GM18867 (cell line): ENCODE measurements at regions not wholly inside any gene's neighbourhood (a gene's known extent, or its start where the extent isn't known, plus 50 kb on each side); places are given as distances from the start of the nearest gene placed in this dataset.
A peak's percentile ranks its signal among the peaks of the same experiment; 100 is the strongest.

Experiments
- ATAC-seq: cut with Tn5 transposase; IDR thresholded peaks from one replicate; pipeline ENCODE4 v1.9.1; 2021; ENCODE audit warnings: mild to moderate bottlenecking, moderate library complexity; ENCODE audit not compliant: unreplicated experiment

DNA sequence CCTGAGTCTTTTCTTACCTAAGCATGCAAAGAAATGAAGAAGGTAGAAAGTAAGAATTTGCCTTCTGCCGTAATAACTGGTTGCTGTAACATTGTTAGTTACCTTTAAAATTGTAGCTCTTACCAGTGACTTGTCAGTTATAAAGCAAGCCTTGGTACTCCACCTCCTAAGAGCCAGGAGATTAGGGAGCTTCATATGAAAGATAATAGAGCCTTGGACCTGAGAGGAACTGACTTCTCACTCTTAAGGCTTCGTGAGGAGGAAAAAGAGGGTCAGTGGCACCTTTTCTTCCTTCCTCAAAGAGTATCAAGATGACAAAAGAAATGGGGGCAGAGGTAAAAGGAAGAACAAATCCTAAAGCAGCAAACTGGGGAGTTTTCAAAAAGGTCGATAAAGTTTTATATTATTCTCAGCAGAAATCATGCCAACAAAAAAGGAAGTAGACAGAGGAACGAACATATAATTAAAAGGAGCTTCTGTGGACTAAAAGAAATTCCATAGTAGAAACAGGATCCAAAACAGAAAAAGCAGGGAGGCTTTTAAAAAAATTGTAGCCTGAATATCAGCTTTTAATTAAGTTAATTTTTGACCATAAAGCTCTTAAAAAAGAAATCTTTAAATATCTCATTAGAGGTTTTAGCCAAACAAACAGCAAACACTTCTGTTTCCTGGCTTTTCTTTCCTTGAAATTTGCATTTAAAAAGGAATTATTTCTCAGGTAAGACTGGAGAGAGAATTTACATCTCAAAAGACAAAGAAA lies 847.1 kb upstream of the ALCAM start:
- ATAC-seq = no peak

DNA sequence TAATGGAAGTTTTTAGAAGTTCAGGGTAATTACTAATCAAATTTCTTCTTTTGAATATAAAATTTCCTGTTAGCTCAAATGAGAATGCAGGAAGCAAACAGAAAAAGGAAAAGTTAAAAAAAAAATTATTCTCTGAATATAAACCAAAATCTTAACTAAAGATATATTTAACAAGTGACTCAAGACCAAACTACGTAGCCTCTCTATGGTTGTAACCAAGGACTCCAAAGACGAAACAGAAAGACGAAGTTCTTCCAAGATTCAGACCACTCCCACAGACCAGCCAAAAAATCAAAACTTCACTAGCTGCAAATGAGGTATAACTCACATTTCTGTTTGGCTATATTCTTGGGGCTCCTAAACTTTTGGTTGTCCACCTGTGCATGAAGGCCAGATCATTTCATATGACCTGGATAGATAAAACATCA lies 846.5 kb upstream of the ALCAM start:
- peak; percentile 55 for ATAC-seq

GRCh38 chr3:104521606-104522336 lies 844.9 kb upstream of the ALCAM start:
- peak; percentile 54 for ATAC-seq

- ATAC-seq = peak; percentile 40
These were observed 843.6 kb upstream of the ALCAM start for GRCh38 chr3:104523136-104523535.

- peak; percentile 86 for ATAC-seq
These were observed 839.8 kb upstream of the ALCAM start for GRCh38 chr3:104526901-104527401.

- ATAC-seq = no peak
These were observed 835.8 kb upstream of the ALCAM start for GRCh38 chr3:104530934-104531333.

- ATAC-seq = peak; percentile 68
These were observed 830.0 kb upstream of the ALCAM start for GRCh38 chr3:104536715-104537114.

GRCh38 chr3:104537323-104537722 lies 829.4 kb upstream of the ALCAM start:
- ATAC-seq = no peak

DNA sequence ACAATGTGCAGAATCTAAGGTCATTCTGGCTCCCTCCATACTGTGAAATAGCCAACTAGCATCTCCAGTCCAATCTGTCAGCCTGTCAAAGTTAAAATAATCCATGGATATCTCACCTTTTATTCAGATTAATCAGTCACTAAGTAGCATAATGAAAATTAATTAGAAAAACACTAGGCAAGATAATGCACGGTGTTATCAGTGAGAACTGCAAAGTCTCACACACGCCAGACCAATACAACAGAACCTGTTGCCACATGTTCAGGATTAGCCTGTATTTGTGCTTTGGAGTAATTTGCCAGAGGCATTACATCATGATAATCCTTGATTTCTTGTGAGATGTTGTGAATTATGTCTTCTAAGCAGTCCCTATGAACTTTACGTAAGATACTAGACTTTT lies 820.4 kb upstream of the ALCAM start:
- no peak for ATAC-seq

DNA sequence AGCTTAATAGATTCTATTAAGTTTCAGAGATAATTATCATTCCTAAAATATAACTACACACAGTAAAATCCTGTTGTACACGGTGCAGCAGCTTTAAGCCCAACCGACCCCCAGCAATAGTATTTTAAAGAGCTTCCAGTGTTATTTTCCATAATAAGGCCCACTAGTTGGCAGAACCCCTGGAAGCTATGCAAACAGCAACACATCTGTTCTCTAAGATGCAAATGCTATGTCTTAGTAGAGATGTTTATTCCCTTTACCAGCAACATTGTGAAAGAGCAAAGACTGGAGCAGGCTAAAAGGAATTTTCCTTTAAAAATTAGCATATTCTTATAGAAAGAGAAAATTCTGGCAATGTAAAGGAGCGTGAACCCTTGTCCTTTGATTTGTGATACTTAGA lies 819.7 kb upstream of the ALCAM start:
- no peak for ATAC-seq

- ATAC-seq = no peak
These were observed 818.3 kb upstream of the ALCAM start for GRCh38 chr3:104548401-104548800.

DNA sequence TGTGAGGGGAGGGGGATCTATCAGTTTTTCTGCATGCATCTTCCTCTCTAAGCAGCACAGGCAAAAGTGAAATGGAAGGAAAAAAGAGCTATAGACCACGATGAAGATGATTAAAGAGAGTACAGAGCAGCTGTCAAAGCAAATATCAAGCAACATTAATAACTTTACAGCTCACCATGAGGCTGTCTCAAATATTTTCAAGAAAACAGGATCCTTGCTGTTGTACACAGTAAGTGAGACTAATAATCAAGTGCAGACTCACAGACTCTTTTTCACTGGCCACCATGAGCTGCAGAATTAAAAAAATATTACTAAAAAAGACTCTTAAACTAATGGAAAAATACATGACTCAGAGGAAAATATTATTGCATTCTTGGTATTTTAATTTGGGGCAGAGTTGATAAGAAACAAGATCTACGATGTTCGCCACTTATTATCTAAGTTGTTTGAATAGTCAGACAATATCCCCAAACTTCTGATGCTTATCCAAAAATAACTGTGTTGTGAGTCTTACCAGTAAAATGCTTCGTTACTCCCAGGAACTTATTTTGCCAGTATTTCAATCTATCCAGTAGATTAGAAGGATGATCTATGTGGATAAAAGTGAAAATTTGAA lies 817.5 kb upstream of the ALCAM start:
- no peak for ATAC-seq

- ATAC-seq = no peak
These were observed 813.6 kb upstream of the ALCAM start for GRCh38 chr3:104553121-104553520.

DNA sequence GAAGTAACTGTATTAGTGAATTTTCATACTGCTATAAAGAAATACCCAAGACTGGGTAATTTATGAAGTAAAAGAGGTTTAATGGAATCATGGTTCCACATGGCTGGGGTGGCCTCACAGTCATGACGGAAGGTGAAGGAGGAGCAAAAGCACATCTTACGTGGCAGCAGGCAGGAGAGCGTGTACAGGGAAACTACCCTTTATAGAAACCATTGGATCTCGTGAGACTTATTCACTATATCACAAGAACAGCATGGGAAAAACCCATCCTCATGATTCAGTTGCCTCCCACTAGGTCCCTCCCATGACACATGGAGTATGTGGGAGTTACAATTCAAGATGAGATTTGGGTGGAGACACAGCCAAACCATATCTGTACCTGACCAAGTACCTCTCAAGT lies 812.3 kb upstream of the ALCAM start:
- ATAC-seq = no peak

DNA sequence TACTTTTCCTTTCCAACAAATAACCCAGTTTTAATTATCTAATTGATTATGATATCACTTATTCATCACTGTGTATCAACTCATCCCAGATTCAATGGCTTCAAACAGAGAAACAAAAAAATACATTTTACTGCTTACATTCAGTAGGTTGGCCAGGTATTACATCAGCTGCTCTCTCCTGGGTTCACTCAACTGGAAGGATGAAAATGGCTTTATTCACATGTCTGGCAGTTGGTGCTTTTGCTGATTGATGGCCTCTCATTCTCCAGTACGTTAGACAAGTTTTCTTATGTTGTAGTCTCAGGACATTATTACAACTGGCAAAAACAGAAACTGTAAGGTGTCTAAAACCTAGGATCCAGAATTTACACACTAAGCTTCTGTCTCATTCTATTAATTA lies 811.0 kb upstream of the ALCAM start:
- ATAC-seq = no peak

DNA sequence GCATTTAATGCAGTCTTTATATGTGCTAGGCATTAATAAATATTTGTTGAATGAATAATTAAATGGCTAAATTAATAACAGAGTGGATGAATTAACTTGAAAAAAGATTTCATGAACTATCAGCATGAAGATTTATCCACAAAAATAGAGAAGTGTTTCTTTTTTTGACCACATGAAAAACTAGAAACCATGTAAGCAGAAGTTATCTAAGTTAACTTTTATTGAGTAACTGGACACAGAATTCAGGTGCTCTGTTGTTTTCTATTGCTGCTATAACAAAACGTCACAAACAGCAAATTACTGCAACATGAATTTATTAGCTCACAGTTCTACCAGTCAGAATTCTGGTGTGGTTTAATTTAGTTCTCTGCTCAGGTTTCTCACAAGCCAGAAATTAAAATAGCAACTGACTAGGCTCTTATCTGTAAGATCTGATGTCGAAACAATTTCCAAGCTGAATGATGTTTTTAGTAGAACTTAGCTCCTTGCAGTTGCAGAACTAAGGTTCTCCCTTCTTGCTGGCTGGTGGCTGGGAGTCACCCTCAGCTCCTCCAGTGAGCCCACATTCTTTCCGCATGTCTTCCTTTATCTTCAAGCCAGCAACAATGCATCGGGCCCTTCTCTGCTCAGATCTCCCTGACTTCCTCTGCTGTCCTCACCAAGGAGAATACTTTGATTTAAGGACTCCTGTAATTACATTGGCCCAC lies 810.2 kb upstream of the ALCAM start:
- no peak for ATAC-seq

GRCh38 chr3:104561324-104561723 lies 805.4 kb upstream of the ALCAM start:
- peak; percentile 63 for ATAC-seq

DNA sequence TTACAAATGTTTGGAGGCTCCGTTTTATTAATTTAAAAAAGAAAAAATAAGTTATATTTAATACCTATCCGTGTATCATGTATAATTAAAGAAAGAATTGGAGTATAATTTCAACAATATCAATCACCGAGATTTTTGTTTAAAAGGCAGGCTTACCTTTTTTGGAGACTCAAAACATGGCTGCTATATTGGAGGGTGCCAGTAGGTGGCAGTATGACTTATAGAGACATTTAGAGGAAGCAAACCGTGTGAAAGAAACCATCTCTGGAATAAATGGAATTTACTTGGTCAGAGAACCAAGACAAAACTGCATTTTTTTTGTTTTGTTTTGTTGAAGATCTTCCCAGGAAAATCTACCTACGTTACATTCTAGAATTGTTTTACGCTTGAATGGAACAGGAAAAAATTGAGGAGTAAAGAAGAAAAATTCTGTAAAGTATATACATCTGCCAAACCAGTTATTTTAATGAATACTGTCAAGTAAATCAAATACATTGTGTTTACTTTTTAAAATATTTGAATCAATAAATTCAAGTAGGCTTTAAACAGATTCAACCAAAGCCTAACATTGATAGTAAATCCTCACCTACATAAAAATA lies 802.6 kb upstream of the ALCAM start:
- no peak for ATAC-seq

GRCh38 chr3:104566054-104566453 lies 800.7 kb upstream of the ALCAM start:
- ATAC-seq = no peak

- ATAC-seq = no peak
These were observed 791.1 kb upstream of the ALCAM start for GRCh38 chr3:104575634-104576033.

- ATAC-seq = no peak
These were observed 788.2 kb upstream of the ALCAM start for GRCh38 chr3:104578558-104578957.
